Stimulated activated CD4-positive, alpha-beta T cell treated with anti-CD3 and anti-CD28 coated beads, Interleukin-12 subunit alpha, Interleukin-12 subunit beta, amount 100 ng/mL, for 24 hours (primary cell): ENCODE measurements at regions not wholly inside any gene's neighbourhood (a gene's known extent, or its start where the extent isn't known, plus 50 kb on each side); places are given as distances from the start of the nearest gene placed in this dataset.
"Not testable (repeated sequence)": the region's sequence is repeated elsewhere in the genome, so short reads cannot be mapped to it uniquely, and the experiment has no call there.

Source experiments
- DNase-seq, 2 experiments: peaks; one replicate each; pipeline ENCODE4 v3.0.0-alpha.2; 2020; ENCODE audit warnings: low read depth in 2 of 2

GRCh38 chr6:113194090-113194489 lies 663.1 kb upstream of the MARCKS start:
- no peak for DNase-seq

- no peak for DNase-seq
Observed at GRCh38 chr6:113202852-113203714, 654.1 kb upstream of the MARCKS start.

GRCh38 chr6:113203715-113204110 lies 653.4 kb upstream of the MARCKS start:
- DNase-seq = no peak

GRCh38 chr6:113205553-113205952 lies 651.6 kb upstream of the MARCKS start:
- no peak for DNase-seq

GRCh38 chr6:113208726-113209125 lies 648.4 kb upstream of the MARCKS start:
- DNase-seq = no peak

GRCh38 chr6:113209315-113209714 lies 647.8 kb upstream of the MARCKS start:
- no peak for DNase-seq

GRCh38 chr6:113211170-113211569 lies 646.0 kb upstream of the MARCKS start:
- DNase-seq = no peak

GRCh38 chr6:113219783-113220182 lies 637.4 kb upstream of the MARCKS start:
- no peak for DNase-seq

- no peak for DNase-seq
Observed at GRCh38 chr6:113220832-113221231, 636.3 kb upstream of the MARCKS start.

GRCh38 chr6:113221850-113222249 lies 635.3 kb upstream of the MARCKS start:
- DNase-seq = no peak

- no peak for DNase-seq
Observed at GRCh38 chr6:113246186-113246585, 611.0 kb upstream of the MARCKS start.

- DNase-seq = no peak
Observed at GRCh38 chr6:113248532-113248931, 608.6 kb upstream of the MARCKS start.

GRCh38 chr6:113254194-113254593 lies 603.0 kb upstream of the MARCKS start:
- not testable (repeated sequence) for DNase-seq

GRCh38 chr6:113258771-113259170 lies 598.4 kb upstream of the MARCKS start:
- DNase-seq = no peak

GRCh38 chr6:113271437-113271836 lies 585.7 kb upstream of the MARCKS start:
- no peak for DNase-seq

GRCh38 chr6:113276601-113277000 lies 580.5 kb upstream of the MARCKS start:
- no peak for DNase-seq

- DNase-seq = no peak
Observed at GRCh38 chr6:113277111-113277510, 580.0 kb upstream of the MARCKS start.

- DNase-seq = no peak
Observed at GRCh38 chr6:113281014-113281413, 576.1 kb upstream of the MARCKS start.

GRCh38 chr6:113281431-113281830 lies 575.7 kb upstream of the MARCKS start:
- DNase-seq = no peak

- DNase-seq = no peak
Observed at GRCh38 chr6:113287396-113287795, 569.7 kb upstream of the MARCKS start.

GRCh38 chr6:113288409-113288808 lies 568.7 kb upstream of the MARCKS start:
- DNase-seq = no peak

- no peak for DNase-seq
Observed at GRCh38 chr6:113289166-113289565, 568.0 kb upstream of the MARCKS start.

- no peak for DNase-seq
Observed at GRCh38 chr6:113290684-113291083, 566.5 kb upstream of the MARCKS start.
